Caco-2 (cell line): ENCODE measurements at regions not wholly inside any gene's neighbourhood (a gene's known extent, or its start where the extent isn't known, plus 50 kb on each side); places are given as distances from the start of the nearest gene placed in this dataset.
A peak's percentile ranks its signal among the peaks of the same experiment; 100 is the strongest.

Experiments
- BruUV-seq: library from RNA; stranded (reverse); fragments of 400-500 nt; replicated peaks from 2 replicates; lab custom pipeline; 2021; lab: Mats Ljungman, UMichigan
- CTCF ChIA-PET: fragments of 300-600 bp; sonication (Branson Sonifier 250); formaldehyde crosslinking; loops from one replicate; lab custom pipeline; 2022; ENCODE audit warnings: antibody characterized with exemption; lab: Charles Lee
- POLR2A ChIA-PET: fragments of 300-600 bp; sonication (Branson Sonifier 250); formaldehyde crosslinking; loops from one replicate; lab custom pipeline; 2022; ENCODE audit warnings: antibody characterized with exemption; lab: Charles Lee
- DNase-seq, 2 experiments: peaks; one replicate each; pipeline versions ENCODE4 v3.0.0 to v3.0.0-alpha.2; 2020 to 2022
- H3K27me3 ChIP-seq: replicated peaks from 2 replicates; pipeline ENCODE4 v1.6.0; 2011; ENCODE audit warnings: low read length; ENCODE audit not compliant: control insufficient read depth, insufficient read depth
- H3K36me3 ChIP-seq: 2 replicates; pipeline ENCODE4 v1.5.1; 2011; ENCODE audit warnings: low read length; ENCODE audit not compliant: control insufficient read depth, insufficient read depth
- H3K4me1 ChIP-seq: fragments of 250-450 bp; sonication (Bioruptor Pico); 2 replicates; pipeline ENCODE4 v1.5.1; 2020; ENCODE audit warnings: mild to moderate bottlenecking
- H3K4me3 ChIP-seq: 2 replicates; pipeline ENCODE4 v1.5.1; 2011; ENCODE audit warnings: low read depth, mild to moderate bottlenecking, control low read depth, low read length
- H3K9me3 ChIP-seq: fragments of 250-450 bp; sonication (Bioruptor Pico); 2 replicates; pipeline ENCODE4 v1.5.1; 2020; ENCODE audit warnings: mild to moderate bottlenecking, moderate library complexity
- H3K27ac Mint-ChIP-seq: one replicate; pipeline ENCODE4 v1.8.0; 2022; ENCODE audit warnings: mixed read lengths; ENCODE audit not compliant: unreplicated experiment
- H3K27me3 Mint-ChIP-seq: one replicate; pipeline ENCODE4 v1.8.0; 2022; ENCODE audit warnings: mixed read lengths; ENCODE audit not compliant: insufficient read depth, unreplicated experiment
- H3K36me3 Mint-ChIP-seq: one replicate; pipeline ENCODE4 v1.8.0; 2022; ENCODE audit warnings: mild to moderate bottlenecking, mixed read lengths; ENCODE audit not compliant: insufficient read depth, unreplicated experiment
- H3K4me1 Mint-ChIP-seq: one replicate; pipeline ENCODE4 v1.8.0; 2022; ENCODE audit warnings: low read depth, mixed read lengths; ENCODE audit not compliant: unreplicated experiment
- H3K4me3 Mint-ChIP-seq: one replicate; pipeline ENCODE4 v1.8.0; 2022; ENCODE audit warnings: mild to moderate bottlenecking, moderate library complexity, mixed read lengths; ENCODE audit not compliant: unreplicated experiment
- H3K9me3 Mint-ChIP-seq: one replicate; pipeline ENCODE4 v1.8.0; 2022; ENCODE audit warnings: mixed read lengths; ENCODE audit not compliant: unreplicated experiment
- intact Hi-C: fragments of 100-400 bp; cut with micrococcal nuclease; formaldehyde crosslinking; loops from one replicate; pipeline ENCODE4 v1.10.0; 2022; ENCODE audit not compliant: unreplicated experiment
- TF ChIP-seq, protein P1 (sequence below), 2 experiments: fragments of 200-600 bp in 1 of 2; IDR thresholded peaks; 1 replicate in 1 of 2; 2 replicates in 1 of 2; pipeline versions ENCODE4 v1.5.1 to v1.8.0; 2011 to 2022; ENCODE audit warnings: antibody characterized with exemption in 1 of 2, control low read depth in 1 of 2, inconsistent platforms in 1 of 2, low read depth in 1 of 2, low read length in 1 of 2, mild to moderate bottlenecking in 1 of 2, moderate library complexity in 1 of 2; ENCODE audit not compliant: insufficient read depth in 1 of 2, severe bottlenecking in 1 of 2, unreplicated experiment in 1 of 2

GRCh38 chr10:47233631-47234030 is 66.4 kb upstream of the GDF10 start:
- DNase-seq, result peak in 1 of 2 experiments; percentile 7
- ChIA-PET POLR2A (no interaction called here), CTCF (no interaction called here)
- Mint-ChIP-seq H3K4me3 (no peak overlapping the region), H3K27ac (no peak overlapping the region), H3K36me3 (no peaks in the 10 kb centered on the region), H3K27me3 (peaks cover 6% of the 10 kb centered on the region), H3K9me3 (peaks cover 7% of the 10 kb centered on the region), H3K4me1 (no peaks in the 10 kb centered on the region)
- TF ChIP-seq, protein P1, sequence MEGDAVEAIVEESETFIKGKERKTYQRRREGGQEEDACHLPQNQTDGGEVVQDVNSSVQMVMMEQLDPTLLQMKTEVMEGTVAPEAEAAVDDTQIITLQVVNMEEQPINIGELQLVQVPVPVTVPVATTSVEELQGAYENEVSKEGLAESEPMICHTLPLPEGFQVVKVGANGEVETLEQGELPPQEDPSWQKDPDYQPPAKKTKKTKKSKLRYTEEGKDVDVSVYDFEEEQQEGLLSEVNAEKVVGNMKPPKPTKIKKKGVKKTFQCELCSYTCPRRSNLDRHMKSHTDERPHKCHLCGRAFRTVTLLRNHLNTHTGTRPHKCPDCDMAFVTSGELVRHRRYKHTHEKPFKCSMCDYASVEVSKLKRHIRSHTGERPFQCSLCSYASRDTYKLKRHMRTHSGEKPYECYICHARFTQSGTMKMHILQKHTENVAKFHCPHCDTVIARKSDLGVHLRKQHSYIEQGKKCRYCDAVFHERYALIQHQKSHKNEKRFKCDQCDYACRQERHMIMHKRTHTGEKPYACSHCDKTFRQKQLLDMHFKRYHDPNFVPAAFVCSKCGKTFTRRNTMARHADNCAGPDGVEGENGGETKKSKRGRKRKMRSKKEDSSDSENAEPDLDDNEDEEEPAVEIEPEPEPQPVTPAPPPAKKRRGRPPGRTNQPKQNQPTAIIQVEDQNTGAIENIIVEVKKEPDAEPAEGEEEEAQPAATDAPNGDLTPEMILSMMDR (IDR thresholded peaks at IDR 0.05; ENCODE audit: insufficient read depth in 1 of 2, low read depth in 1 of 2, low read length in 1 of 2, severe bottlenecking in 1 of 2, unreplicated experiment in 1 of 2), result no peak
- no TSS peak for BruUV-seq
- H3K4me1 ChIP-seq, result no peaks in the 10 kb centered on the region
- no peaks in the 10 kb centered on the region for H3K36me3 ChIP-seq
- no peaks in the 10 kb centered on the region for H3K27me3 ChIP-seq
- H3K4me3 ChIP-seq, result no peak overlapping the region
- intact Hi-C loops, result no loop called here
- H3K9me3 ChIP-seq, result peaks cover 4% of the 10 kb centered on the region

- no peak for DNase-seq
- TF ChIP-seq, protein P1 (IDR thresholded peaks at IDR 0.05; ENCODE audit: insufficient read depth in 1 of 2, low read depth in 1 of 2, low read length in 1 of 2, severe bottlenecking in 1 of 2, unreplicated experiment in 1 of 2), result no peak
- no peaks in the 10 kb centered on the region for H3K4me1 Mint-ChIP-seq
- BruUV-seq, result no TSS peak
- no peak overlapping the region for H3K27ac Mint-ChIP-seq
- peaks cover 3% of the 10 kb centered on the region for H3K27me3 Mint-ChIP-seq
- no peak overlapping the region for H3K4me3 Mint-ChIP-seq
- Histone ChIP-seq H3K4me1 (no peaks in the 10 kb centered on the region), H3K27me3 (no peaks in the 10 kb centered on the region), H3K4me3 (no peak overlapping the region), H3K36me3 (no peaks in the 10 kb centered on the region), H3K9me3 (no peaks in the 10 kb centered on the region)
- CTCF ChIA-PET, result no interaction called here
- POLR2A ChIA-PET, result no interaction called here
- H3K9me3 Mint-ChIP-seq, result no peaks in the 10 kb centered on the region
- intact Hi-C loops, result no loop called here
- H3K36me3 Mint-ChIP-seq, result no peaks in the 10 kb centered on the region
Observed at GRCh38 chr10:47235484-47235883, 64.5 kb upstream of the GDF10 start.

GRCh38 chr10:47237316-47238260 is 62.4 kb upstream of the GDF10 start:
- H3K4me1 ChIP-seq, result no peaks in the 10 kb centered on the region
- TF ChIP-seq, protein P1 (IDR thresholded peaks at IDR 0.05; ENCODE audit: insufficient read depth in 1 of 2, low read depth in 1 of 2, low read length in 1 of 2, severe bottlenecking in 1 of 2, unreplicated experiment in 1 of 2), result no peak
- H3K27ac Mint-ChIP-seq, result no peak overlapping the region
- ChIA-PET CTCF (no interaction called here), POLR2A (no interaction called here)
- DNase-seq, result peak in 1 of 2 experiments; percentile 23
- no peaks in the 10 kb centered on the region for H3K36me3 Mint-ChIP-seq
- no peaks in the 10 kb centered on the region for H3K36me3 ChIP-seq
- no peaks in the 10 kb centered on the region for H3K9me3 Mint-ChIP-seq
- H3K4me3 Mint-ChIP-seq, result no peak overlapping the region
- H3K27me3 ChIP-seq, result no peaks in the 10 kb centered on the region
- no peaks in the 10 kb centered on the region for H3K9me3 ChIP-seq
- no peaks in the 10 kb centered on the region for H3K4me1 Mint-ChIP-seq
- H3K4me3 ChIP-seq, result no peak overlapping the region
- intact Hi-C loops, result no loop called here
- no TSS peak for BruUV-seq
- peaks cover 3% of the 10 kb centered on the region for H3K27me3 Mint-ChIP-seq
